Mesendoderm (in vitro differentiated cells): ENCODE measurements at regions not wholly inside any gene's neighbourhood (a gene's known extent, or its start where the extent isn't known, plus 50 kb on each side); places are given as distances from the start of the nearest gene placed in this dataset.

Experiments used
- DNase-seq: peaks from one replicate; pipeline ENCODE4 v3.0.0; 2013
- H2AK5ac ChIP-seq: 2 replicates; pipeline ENCODE4 v1.6.1; 2013; ENCODE audit warnings: low read length, inconsistent platforms
- H2BK120ac ChIP-seq: 2 replicates; pipeline ENCODE4 v1.6.1; 2013; ENCODE audit warnings: low read depth, mild to moderate bottlenecking, low read length, moderate library complexity, mixed read lengths
- H2BK15ac ChIP-seq: replicated peaks from 2 replicates; pipeline ENCODE4 v1.6.1; 2013; ENCODE audit warnings: low read depth, mild to moderate bottlenecking, moderate library complexity
- H2BK5ac ChIP-seq: 2 replicates; pipeline ENCODE4 v1.6.1; 2013; ENCODE audit warnings: low read length, inconsistent platforms
- H3K18ac ChIP-seq: 2 replicates; pipeline ENCODE4 v1.6.1; 2013; ENCODE audit warnings: mild to moderate bottlenecking, low read length, mixed read lengths
- H3K23ac ChIP-seq: one replicate; pipeline ENCODE4 v1.6.1; 2013; ENCODE audit warnings: low read length
- H3K27ac ChIP-seq: 2 replicates; pipeline ENCODE4 v1.5.1; 2013; ENCODE audit warnings: low read depth, mild to moderate bottlenecking, inconsistent platforms, low read length, moderate library complexity
- H3K27me3 ChIP-seq: 2 replicates; pipeline ENCODE4 v1.6.1; 2013; ENCODE audit warnings: low read length, control low read depth, mild to moderate bottlenecking, inconsistent platforms; ENCODE audit not compliant: insufficient read depth, poor library complexity
- H3K36me3 ChIP-seq: 2 replicates; pipeline ENCODE4 v1.6.1; 2013; ENCODE audit warnings: low read length, inconsistent platforms; ENCODE audit not compliant: control insufficient read depth, insufficient read depth
- H3K4ac ChIP-seq: one replicate; pipeline ENCODE4 v1.6.1; 2013; ENCODE audit warnings: low read depth, mild to moderate bottlenecking, low read length, moderate library complexity
- H3K4me1 ChIP-seq: 2 replicates; pipeline ENCODE4 v1.6.1; 2013; ENCODE audit warnings: low read depth, low read length, inconsistent platforms; ENCODE audit not compliant: control insufficient read depth
- H3K4me2 ChIP-seq: 2 replicates; pipeline ENCODE4 v1.6.1; 2013; ENCODE audit warnings: low read length
- H3K4me3 ChIP-seq: 2 replicates; pipeline ENCODE4 v1.5.1; 2013; ENCODE audit warnings: mild to moderate bottlenecking, low read length
- H3K56ac ChIP-seq: one replicate; pipeline ENCODE4 v1.6.1; 2013; ENCODE audit warnings: low read length
- H3K79me1 ChIP-seq: 2 replicates; pipeline ENCODE4 v1.6.1; 2013; ENCODE audit warnings: low read length, inconsistent platforms
- H3K79me2 ChIP-seq: 2 replicates; pipeline ENCODE4 v1.6.1; 2013; ENCODE audit warnings: mild to moderate bottlenecking, low read length; ENCODE audit not compliant: control insufficient read depth, insufficient read depth
- H3K9ac ChIP-seq: 2 replicates; pipeline ENCODE4 v1.6.1; 2013; ENCODE audit warnings: low read length, inconsistent platforms
- H4K5ac ChIP-seq: one replicate; pipeline ENCODE4 v1.6.1; 2013; ENCODE audit warnings: low read length
- H4K8ac ChIP-seq: one replicate; pipeline ENCODE4 v1.6.1; 2013; ENCODE audit warnings: low read depth, mild to moderate bottlenecking, control low read depth, low read length, moderate library complexity
- WGBS: extraction: QIAGEN DNeasy Blood & Tissue Kit; methylation state at CpG from one replicate; pipeline ENCODE4 v1.1.7; 2013; ENCODE audit warnings: low lambda C conversion rate, missing lambda C conversion rate; ENCODE audit not compliant: insufficient coverage; ENCODE audit errors: extremely low coverage; 5-methylcytosine and 5-hydroxymethylcytosine counted together

DNA sequence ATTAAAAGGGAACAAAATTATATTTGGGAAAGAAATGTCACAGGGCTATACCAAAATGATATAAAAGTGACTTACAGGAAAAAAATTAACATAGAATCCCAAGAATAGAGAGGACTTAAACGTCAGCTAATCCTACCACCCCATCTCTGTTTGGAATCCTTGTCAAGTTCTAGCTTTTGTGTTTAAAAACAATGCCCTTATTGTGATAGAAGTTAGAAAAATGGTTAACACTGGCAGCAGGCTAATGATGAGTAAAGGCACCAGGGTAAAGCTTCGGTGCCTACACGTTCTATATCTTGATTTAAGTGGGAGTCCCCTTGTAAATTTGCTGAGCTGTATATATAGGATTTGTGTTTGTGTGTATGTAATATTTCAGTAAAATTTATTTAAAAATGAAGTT is 453.3 kb upstream of the TENM4 start:
- WGBS = no CpG with 5 or more reads among the region's 3 CpGs
- no peak overlapping the region for H3K56ac ChIP-seq
- no peak overlapping the region for H2BK15ac ChIP-seq
- no peak overlapping the region for H4K8ac ChIP-seq
- no peak overlapping the region for H3K23ac ChIP-seq
- no peaks in the 10 kb centered on the region for H3K36me3 ChIP-seq
- no peak overlapping the region for H2AK5ac ChIP-seq
- no peak overlapping the region for H3K27ac ChIP-seq
- no peak overlapping the region for H2BK120ac ChIP-seq
- H3K79me2 ChIP-seq = no peaks in the 10 kb centered on the region
- no peaks in the 10 kb centered on the region for H3K79me1 ChIP-seq
- no peaks in the 10 kb centered on the region for H3K27me3 ChIP-seq
- no peak overlapping the region for H3K4ac ChIP-seq
- no peak overlapping the region for H3K9ac ChIP-seq
- H3K4me3 ChIP-seq = no peak overlapping the region
- no peaks in the 10 kb centered on the region for H3K4me1 ChIP-seq
- H4K5ac ChIP-seq = no peak overlapping the region
- H2BK5ac ChIP-seq = no peak overlapping the region
- no peak overlapping the region for H3K18ac ChIP-seq
- DNase-seq = no peak
- no peak overlapping the region for H3K4me2 ChIP-seq

DNA sequence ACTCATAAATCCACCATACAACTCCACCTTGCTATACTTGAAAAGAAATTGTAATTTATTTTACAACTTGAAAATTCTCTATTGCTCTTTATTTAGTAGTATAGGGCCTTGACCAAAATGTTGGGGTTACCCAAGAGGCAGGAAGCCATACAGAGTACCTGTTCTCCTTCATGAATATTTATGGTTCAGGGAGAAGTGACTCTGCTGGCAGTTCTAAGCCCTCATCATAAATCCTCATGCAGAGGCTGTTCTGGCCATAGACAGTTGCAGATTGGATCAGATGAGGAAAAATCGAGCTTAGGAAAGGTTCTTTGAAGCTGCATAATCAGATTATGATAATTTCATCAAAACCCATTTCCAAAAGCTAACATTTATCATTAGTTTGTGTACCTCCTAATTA is 449.4 kb upstream of the TENM4 start:
- no peak for DNase-seq
- no peak overlapping the region for H2BK120ac ChIP-seq
- no peaks in the 10 kb centered on the region for H3K27me3 ChIP-seq
- H2AK5ac ChIP-seq = no peak overlapping the region
- H3K23ac ChIP-seq = no peak overlapping the region
- H3K36me3 ChIP-seq = no peaks in the 10 kb centered on the region
- H3K4me1 ChIP-seq = peaks cover 2% of the 10 kb centered on the region
- H3K4me3 ChIP-seq = no peak overlapping the region
- H3K79me2 ChIP-seq = no peaks in the 10 kb centered on the region
- no peak overlapping the region for H2BK5ac ChIP-seq
- H3K18ac ChIP-seq = no peak overlapping the region
- WGBS = no CpG with 5 or more reads among the region's 1 CpG
- H3K9ac ChIP-seq = no peak overlapping the region
- no peak overlapping the region for H3K56ac ChIP-seq
- H4K8ac ChIP-seq = no peak overlapping the region
- H3K4me2 ChIP-seq = no peak overlapping the region
- H3K4ac ChIP-seq = no peak overlapping the region
- H3K79me1 ChIP-seq = no peaks in the 10 kb centered on the region
- H4K5ac ChIP-seq = no peak overlapping the region
- no peak overlapping the region for H3K27ac ChIP-seq
- no peak overlapping the region for H2BK15ac ChIP-seq

DNA sequence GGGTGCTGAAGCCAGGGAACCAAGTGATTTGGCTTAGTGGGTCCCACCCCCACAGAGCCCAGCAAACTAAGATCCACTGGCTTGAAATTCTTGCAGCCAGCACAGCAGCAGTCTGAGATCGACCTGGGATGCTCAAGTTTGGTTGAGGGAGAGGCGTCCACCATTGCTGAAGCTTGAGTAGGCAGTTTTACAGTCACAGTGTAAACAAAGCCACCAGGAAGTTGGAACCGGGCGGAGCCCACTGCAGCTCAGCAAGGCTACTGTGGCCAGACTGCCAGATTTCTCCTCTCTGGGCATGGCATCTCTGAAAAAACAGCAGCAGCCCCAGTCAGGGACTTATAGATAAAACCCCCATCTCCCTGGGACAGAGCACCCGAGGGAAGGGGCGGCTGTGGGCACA is 424.1 kb upstream of the TENM4 start:
- Histone ChIP-seq H3K4ac (no peak overlapping the region), H3K4me2 (no peak overlapping the region), H3K79me2 (no peaks in the 10 kb centered on the region), H4K5ac (no peak overlapping the region), H2BK5ac (no peak overlapping the region), H4K8ac (no peak overlapping the region), H3K79me1 (no peaks in the 10 kb centered on the region), H3K56ac (no peak overlapping the region), H2AK5ac (no peak overlapping the region), H2BK120ac (no peak overlapping the region), H3K18ac (no peak overlapping the region), H3K27me3 (no peaks in the 10 kb centered on the region), H2BK15ac (no peak overlapping the region), H3K36me3 (no peaks in the 10 kb centered on the region), H3K27ac (no peak overlapping the region), H3K4me3 (no peak overlapping the region), H3K23ac (no peak overlapping the region), H3K4me1 (no peaks in the 10 kb centered on the region), H3K9ac (no peak overlapping the region)
- WGBS = no CpG with 5 or more reads among the region's 6 CpGs
- no peak for DNase-seq

DNA sequence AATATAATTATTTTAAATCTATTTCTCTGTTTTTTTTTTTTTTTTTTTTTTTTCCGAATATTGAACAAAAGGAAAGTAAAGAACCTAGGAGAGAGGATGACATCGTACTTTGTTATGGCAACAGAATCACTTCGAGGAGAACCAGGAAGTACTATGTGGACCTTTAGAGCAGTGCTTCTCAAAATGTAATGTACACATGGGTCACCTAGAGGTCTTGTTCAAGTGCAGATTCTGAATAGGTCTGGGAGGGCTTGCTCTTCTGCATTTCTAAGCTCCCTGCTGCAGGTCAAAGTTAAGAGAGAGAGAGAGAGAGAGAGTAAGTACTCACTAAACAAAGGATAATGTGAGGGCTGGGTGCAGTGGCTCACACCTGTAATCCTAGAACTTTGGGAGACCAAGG is 419.5 kb upstream of the TENM4 start:
- no peaks in the 10 kb centered on the region for H3K27me3 ChIP-seq
- no peak overlapping the region for H2BK5ac ChIP-seq
- H3K9ac ChIP-seq = no peak overlapping the region
- DNase-seq = no peak
- H3K4ac ChIP-seq = no peak overlapping the region
- H2BK120ac ChIP-seq = no peak overlapping the region
- H3K36me3 ChIP-seq = no peaks in the 10 kb centered on the region
- H4K8ac ChIP-seq = no peak overlapping the region
- H3K27ac ChIP-seq = no peak overlapping the region
- no CpG with 5 or more reads among the region's 3 CpGs for WGBS
- no peak overlapping the region for H3K56ac ChIP-seq
- no peak overlapping the region for H3K4me3 ChIP-seq
- H2BK15ac ChIP-seq = no peak overlapping the region
- no peak overlapping the region for H3K23ac ChIP-seq
- H3K79me1 ChIP-seq = no peaks in the 10 kb centered on the region
- no peak overlapping the region for H3K18ac ChIP-seq
- no peaks in the 10 kb centered on the region for H3K4me1 ChIP-seq
- H4K5ac ChIP-seq = no peak overlapping the region
- no peaks in the 10 kb centered on the region for H3K79me2 ChIP-seq
- H3K4me2 ChIP-seq = no peak overlapping the region
- no peak overlapping the region for H2AK5ac ChIP-seq

DNA sequence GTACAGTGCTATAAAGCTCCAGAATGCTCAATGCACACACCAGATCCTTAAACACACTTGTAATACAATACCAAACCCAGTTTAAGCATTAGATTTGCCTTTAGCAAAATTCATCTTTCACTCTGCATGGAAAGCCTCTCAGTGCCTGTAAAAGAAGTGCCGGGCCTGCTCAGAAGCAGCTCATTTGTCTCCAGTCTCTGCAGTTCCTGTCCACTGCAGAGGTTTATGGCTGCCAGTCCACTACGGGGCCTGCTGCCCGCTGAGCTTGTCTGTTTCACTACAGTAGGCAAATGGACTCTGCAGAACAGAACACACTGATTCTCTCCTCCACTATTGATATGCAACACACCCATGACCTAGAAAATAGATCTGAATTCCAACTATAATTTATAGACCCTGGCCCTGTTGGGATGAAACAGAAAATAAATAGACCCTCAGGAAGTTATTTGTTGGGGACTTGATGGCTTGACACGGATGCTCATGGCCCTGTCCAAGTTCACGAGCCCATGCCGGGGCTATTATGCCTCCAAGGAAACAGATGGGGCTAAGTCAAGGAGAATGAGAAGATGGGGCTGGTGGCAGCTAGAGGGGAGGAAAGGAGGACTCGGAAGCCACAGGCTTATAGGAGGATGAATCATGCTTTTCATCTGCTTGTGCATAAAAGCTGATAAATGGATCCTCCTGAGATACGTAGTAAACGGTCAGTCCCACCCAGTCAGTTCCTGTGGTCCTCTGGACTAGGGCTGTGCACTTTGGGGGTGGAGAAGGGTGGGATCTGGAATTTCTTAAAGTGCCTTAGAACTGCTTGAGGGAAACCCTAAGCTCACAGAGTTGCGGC is 416.8 kb upstream of the TENM4 start:
- Histone ChIP-seq H2BK120ac (no peak overlapping the region), H3K36me3 (no peaks in the 10 kb centered on the region), H2BK5ac (no peak overlapping the region), H2BK15ac (no peak overlapping the region), H3K18ac (no peak overlapping the region), H3K79me2 (no peaks in the 10 kb centered on the region), H3K23ac (no peak overlapping the region), H3K27ac (no peak overlapping the region), H3K4me1 (no peaks in the 10 kb centered on the region), H4K5ac (no peak overlapping the region), H3K4me3 (no peak overlapping the region), H3K4ac (no peak overlapping the region), H3K9ac (no peak overlapping the region), H3K79me1 (no peaks in the 10 kb centered on the region), H2AK5ac (no peak overlapping the region), H3K27me3 (no peaks in the 10 kb centered on the region), H3K56ac (no peak overlapping the region), H4K8ac (no peak overlapping the region), H3K4me2 (no peak overlapping the region)
- WGBS = no CpG with 5 or more reads among the region's 10 CpGs
- no peak for DNase-seq

DNA sequence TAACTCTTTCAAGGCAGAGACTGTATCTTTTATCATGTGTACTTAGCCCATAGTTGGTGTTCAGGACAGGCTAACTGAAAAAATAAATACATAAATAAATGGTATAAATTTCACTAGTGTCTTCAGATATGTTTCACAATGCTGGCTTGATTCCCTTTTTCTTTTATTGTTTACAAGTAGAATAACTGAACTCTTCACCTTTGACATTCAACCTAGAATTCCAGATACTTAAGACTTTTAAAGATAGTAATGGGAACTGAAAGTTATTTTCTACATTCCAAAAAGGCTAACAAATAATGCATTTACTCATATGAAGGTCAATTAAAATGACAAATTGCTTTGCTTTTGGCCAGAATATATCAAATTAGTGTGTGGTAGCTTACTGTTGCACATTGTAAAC is 411.3 kb upstream of the TENM4 start:
- Histone ChIP-seq H2BK5ac (no peak overlapping the region), H3K9ac (no peak overlapping the region), H3K36me3 (no peaks in the 10 kb centered on the region), H3K4me1 (no peaks in the 10 kb centered on the region), H4K5ac (no peak overlapping the region), H3K56ac (no peak overlapping the region), H2BK15ac (no peak overlapping the region), H3K79me2 (no peaks in the 10 kb centered on the region), H2BK120ac (no peak overlapping the region), H2AK5ac (no peak overlapping the region), H3K27me3 (no peaks in the 10 kb centered on the region), H3K79me1 (no peaks in the 10 kb centered on the region), H3K27ac (no peak overlapping the region), H3K18ac (no peak overlapping the region), H4K8ac (no peak overlapping the region), H3K4me3 (no peak overlapping the region), H3K23ac (no peak overlapping the region), H3K4me2 (no peak overlapping the region), H3K4ac (no peak overlapping the region)
- DNase-seq = no peak
